ENCODE measurements at regions not wholly inside any gene's neighbourhood (a gene's known extent, or its start where the extent isn't known, plus 50 kb on each side); places are given as distances from the start of the nearest gene placed in this dataset.

- no peak for TF ChIP-seq CTCF (IDR thresholded peaks at IDR 0.05)
- TF ChIP-seq POLR2A (IDR thresholded peaks at IDR 0.05): no peak
Measured at GRCh38 chr3:117264204-117264994, 554.8 kb downstream of the TUSC7 start.
